ENCODE measurements at regions not wholly inside any gene's neighbourhood (a gene's known extent, or its start where the extent isn't known, plus 50 kb on each side); places are given as distances from the start of the nearest gene placed in this dataset.

- no peak overlapping the region for H3K4me3 ChIP-seq (ENCODE audit: insufficient read depth, low read depth, low read length)
- no peaks in the 10 kb centered on the region for H3K27me3 ChIP-seq (ENCODE audit: control insufficient read depth, insufficient read depth, low read length)
- no peak for DNase-seq
- H3K36me3 ChIP-seq (replicated peaks; ENCODE audit: control insufficient read depth, insufficient read depth, low read length): no peaks in the 10 kb centered on the region
Observed at GRCh38 chr6:21990577-21990976, 306.3 kb downstream of the PRL start.

GRCh38 chr6:21992178-21992967 lies 304.5 kb downstream of the PRL start:
- no peaks in the 10 kb centered on the region for H3K36me3 ChIP-seq (replicated peaks; ENCODE audit: control insufficient read depth, insufficient read depth, low read length)
- H3K4me3 ChIP-seq (ENCODE audit: insufficient read depth, low read depth, low read length): no peak overlapping the region
- no peak for DNase-seq
- H3K27me3 ChIP-seq (ENCODE audit: control insufficient read depth, insufficient read depth, low read length): no peaks in the 10 kb centered on the region

GRCh38 chr6:21993841-21994240 lies 303.0 kb downstream of the PRL start:
- Histone ChIP-seq H3K36me3 (replicated peaks; ENCODE audit: control insufficient read depth, insufficient read depth, low read length) (no peaks in the 10 kb centered on the region), H3K27me3 (ENCODE audit: control insufficient read depth, insufficient read depth, low read length) (no peaks in the 10 kb centered on the region), H3K4me3 (ENCODE audit: insufficient read depth, low read depth, low read length) (no peak overlapping the region)
- no peak for DNase-seq

GRCh38 chr6:21994821-21995220 lies 302.0 kb downstream of the PRL start:
- Histone ChIP-seq H3K36me3 (replicated peaks; ENCODE audit: control insufficient read depth, insufficient read depth, low read length) (no peaks in the 10 kb centered on the region), H3K4me3 (ENCODE audit: insufficient read depth, low read depth, low read length) (no peak overlapping the region), H3K27me3 (ENCODE audit: control insufficient read depth, insufficient read depth, low read length) (no peaks in the 10 kb centered on the region)
- no peak for DNase-seq

GRCh38 chr6:21995318-21995717 lies 301.5 kb downstream of the PRL start:
- H3K36me3 ChIP-seq (replicated peaks; ENCODE audit: control insufficient read depth, insufficient read depth, low read length): no peaks in the 10 kb centered on the region
- H3K27me3 ChIP-seq (ENCODE audit: control insufficient read depth, insufficient read depth, low read length): no peaks in the 10 kb centered on the region
- no peak overlapping the region for H3K4me3 ChIP-seq (ENCODE audit: insufficient read depth, low read depth, low read length)
- no peak for DNase-seq

- no peaks in the 10 kb centered on the region for H3K36me3 ChIP-seq (replicated peaks; ENCODE audit: control insufficient read depth, insufficient read depth, low read length)
Observed at GRCh38 chr6:21996425-21997118, 300.3 kb downstream of the PRL start.

GRCh38 chr6:21997119-21998037 lies 299.5 kb downstream of the PRL start:
- no peak for DNase-seq
- Histone ChIP-seq H3K36me3 (replicated peaks; ENCODE audit: control insufficient read depth, insufficient read depth, low read length) (no peaks in the 10 kb centered on the region), H3K27me3 (ENCODE audit: control insufficient read depth, insufficient read depth, low read length) (no peaks in the 10 kb centered on the region), H3K4me3 (ENCODE audit: insufficient read depth, low read depth, low read length) (no peak overlapping the region)

More at GRCh38 chr6:21996425-21997118, 300.3 kb downstream of the PRL start:
- Histone ChIP-seq H3K4me3 (ENCODE audit: insufficient read depth, low read depth, low read length) (no peak overlapping the region), H3K27me3 (ENCODE audit: control insufficient read depth, insufficient read depth, low read length) (no peaks in the 10 kb centered on the region)
- no peak for DNase-seq

- no peaks in the 10 kb centered on the region for H3K36me3 ChIP-seq (replicated peaks; ENCODE audit: control insufficient read depth, insufficient read depth, low read length)
- DNase-seq: no peak
- H3K4me3 ChIP-seq (ENCODE audit: insufficient read depth, low read depth, low read length): no peak overlapping the region
Observed at GRCh38 chr6:21998582-21998981, 298.3 kb downstream of the PRL start.

GRCh38 chr6:21999012-21999528 lies 297.8 kb downstream of the PRL start:
- Histone ChIP-seq H3K27me3 (ENCODE audit: control insufficient read depth, insufficient read depth, low read length) (no peaks in the 10 kb centered on the region), H3K36me3 (replicated peaks; ENCODE audit: control insufficient read depth, insufficient read depth, low read length) (no peaks in the 10 kb centered on the region), H3K4me3 (ENCODE audit: insufficient read depth, low read depth, low read length) (no peak overlapping the region)
- DNase-seq: no peak

More at GRCh38 chr6:21998582-21998981, 298.3 kb downstream of the PRL start:
- no peaks in the 10 kb centered on the region for H3K27me3 ChIP-seq (ENCODE audit: control insufficient read depth, insufficient read depth, low read length)

- no peaks in the 10 kb centered on the region for H3K36me3 ChIP-seq (replicated peaks; ENCODE audit: control insufficient read depth, insufficient read depth, low read length)
- no peaks in the 10 kb centered on the region for H3K27me3 ChIP-seq (ENCODE audit: control insufficient read depth, insufficient read depth, low read length)
- no peak overlapping the region for H3K4me3 ChIP-seq (ENCODE audit: insufficient read depth, low read depth, low read length)
- no peak for DNase-seq
Observed at GRCh38 chr6:21999741-22000140, 297.1 kb downstream of the PRL start.

- Histone ChIP-seq H3K36me3 (replicated peaks; ENCODE audit: control insufficient read depth, insufficient read depth, low read length) (no peaks in the 10 kb centered on the region), H3K27me3 (ENCODE audit: control insufficient read depth, insufficient read depth, low read length) (no peaks in the 10 kb centered on the region), H3K4me3 (ENCODE audit: insufficient read depth, low read depth, low read length) (no peak overlapping the region)
- no peak for DNase-seq
Observed at GRCh38 chr6:22001396-22002027, 295.3 kb downstream of the PRL start.

- H3K27me3 ChIP-seq (ENCODE audit: control insufficient read depth, insufficient read depth, low read length): no peaks in the 10 kb centered on the region
- DNase-seq: no peak
- H3K4me3 ChIP-seq (ENCODE audit: insufficient read depth, low read depth, low read length): no peak overlapping the region
- no peaks in the 10 kb centered on the region for H3K36me3 ChIP-seq (replicated peaks; ENCODE audit: control insufficient read depth, insufficient read depth, low read length)
Observed at GRCh38 chr6:22003287-22003686, 293.5 kb downstream of the PRL start.

GRCh38 chr6:22006795-22007194 lies 290.0 kb downstream of the PRL start:
- no peak for DNase-seq
- no peak overlapping the region for H3K4me3 ChIP-seq (ENCODE audit: insufficient read depth, low read depth, low read length)
- H3K27me3 ChIP-seq (ENCODE audit: control insufficient read depth, insufficient read depth, low read length): no peaks in the 10 kb centered on the region
- no peaks in the 10 kb centered on the region for H3K36me3 ChIP-seq (replicated peaks; ENCODE audit: control insufficient read depth, insufficient read depth, low read length)

- no peaks in the 10 kb centered on the region for H3K36me3 ChIP-seq (replicated peaks; ENCODE audit: control insufficient read depth, insufficient read depth, low read length)
- H3K4me3 ChIP-seq (ENCODE audit: insufficient read depth, low read depth, low read length): no peak overlapping the region
- H3K27me3 ChIP-seq (ENCODE audit: control insufficient read depth, insufficient read depth, low read length): no peaks in the 10 kb centered on the region
- no peak for DNase-seq
Observed at GRCh38 chr6:22007469-22007868, 289.4 kb downstream of the PRL start.
